Suprapubic skin (tissue), 4 donors: ENCODE measurements at regions not wholly inside any gene's neighbourhood (a gene's known extent, or its start where the extent isn't known, plus 50 kb on each side); places are given as distances from the start of the nearest gene placed in this dataset.

ENCODE experiments used
- POLR2A ChIP-seq, 2 donors: fragments of 450-650 bp; IDR thresholded peaks; one replicate each; pipeline ENCODE4 v1.6.1; 2017; ENCODE audit warnings: antibody characterized with exemption in 2 of 2, mild to moderate bottlenecking in 2 of 2, moderate library complexity in 2 of 2
- POLR2AphosphoS5 ChIP-seq, 3 donors: sonication (generic); formaldehyde crosslinking; IDR thresholded peaks; one replicate each; pipeline ENCODE4 v1.6.1; 2017; ENCODE audit warnings: antibody characterized with exemption in 3 of 3
- TF ChIP-seq, protein P1 (sequence below), 2 donors: fragments of 200-600 bp in 1 of 2; fragments of 450-650 bp in 1 of 2; sonication (generic) in 1 of 2; IDR thresholded peaks; one replicate each; pipeline ENCODE4 v1.5.1; 2016 to 2019; ENCODE audit warnings: antibody characterized with exemption in 2 of 2, mild to moderate bottlenecking in 1 of 2, moderate library complexity in 1 of 2

- TF ChIP-seq, protein P1, sequence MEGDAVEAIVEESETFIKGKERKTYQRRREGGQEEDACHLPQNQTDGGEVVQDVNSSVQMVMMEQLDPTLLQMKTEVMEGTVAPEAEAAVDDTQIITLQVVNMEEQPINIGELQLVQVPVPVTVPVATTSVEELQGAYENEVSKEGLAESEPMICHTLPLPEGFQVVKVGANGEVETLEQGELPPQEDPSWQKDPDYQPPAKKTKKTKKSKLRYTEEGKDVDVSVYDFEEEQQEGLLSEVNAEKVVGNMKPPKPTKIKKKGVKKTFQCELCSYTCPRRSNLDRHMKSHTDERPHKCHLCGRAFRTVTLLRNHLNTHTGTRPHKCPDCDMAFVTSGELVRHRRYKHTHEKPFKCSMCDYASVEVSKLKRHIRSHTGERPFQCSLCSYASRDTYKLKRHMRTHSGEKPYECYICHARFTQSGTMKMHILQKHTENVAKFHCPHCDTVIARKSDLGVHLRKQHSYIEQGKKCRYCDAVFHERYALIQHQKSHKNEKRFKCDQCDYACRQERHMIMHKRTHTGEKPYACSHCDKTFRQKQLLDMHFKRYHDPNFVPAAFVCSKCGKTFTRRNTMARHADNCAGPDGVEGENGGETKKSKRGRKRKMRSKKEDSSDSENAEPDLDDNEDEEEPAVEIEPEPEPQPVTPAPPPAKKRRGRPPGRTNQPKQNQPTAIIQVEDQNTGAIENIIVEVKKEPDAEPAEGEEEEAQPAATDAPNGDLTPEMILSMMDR (IDR thresholded peaks at IDR 0.05) = no peak
- TF ChIP-seq POLR2AphosphoS5 (IDR thresholded peaks at IDR 0.05) = no peak
- no peak for TF ChIP-seq POLR2A (IDR thresholded peaks at IDR 0.05)
Observed at GRCh38 chr5:15267966-15268365, 232.0 kb upstream of the FBXL7 start.
